Endothelial cell (in vitro differentiated cells): ENCODE measurements at regions not wholly inside any gene's neighbourhood (a gene's known extent, or its start where the extent isn't known, plus 50 kb on each side); places are given as distances from the start of the nearest gene placed in this dataset.

Source experiments
- DNase-seq: peaks from one replicate; pipeline ENCODE4 v3.0.0; 2021; ENCODE audit warnings: low spot score
- H3K27ac Mint-ChIP-seq: one replicate; pipeline ENCODE4 v1.8.0; 2021; ENCODE audit warnings: mixed read lengths, inconsistent platforms; ENCODE audit not compliant: unreplicated experiment
- H3K27me3 Mint-ChIP-seq: one replicate; pipeline ENCODE4 v1.8.0; 2021; ENCODE audit warnings: mild to moderate bottlenecking, moderate library complexity, mixed read lengths, inconsistent platforms; ENCODE audit not compliant: unreplicated experiment
- H3K36me3 Mint-ChIP-seq: one replicate; pipeline ENCODE4 v1.8.0; 2021; ENCODE audit warnings: mild to moderate bottlenecking, low read depth, mixed read lengths, inconsistent platforms; ENCODE audit not compliant: unreplicated experiment
- H3K4me1 Mint-ChIP-seq: one replicate; pipeline ENCODE4 v1.8.0; 2021; ENCODE audit warnings: mild to moderate bottlenecking, mixed read lengths, inconsistent platforms; ENCODE audit not compliant: unreplicated experiment
- H3K4me3 Mint-ChIP-seq: one replicate; pipeline ENCODE4 v1.8.0; 2021; ENCODE audit warnings: mild to moderate bottlenecking, mixed read lengths, inconsistent platforms; ENCODE audit not compliant: unreplicated experiment
- H3K9me3 Mint-ChIP-seq: one replicate; pipeline ENCODE4 v1.8.0; 2021; ENCODE audit warnings: mixed read lengths, inconsistent platforms; ENCODE audit not compliant: unreplicated experiment
- TF ChIP-seq, protein P1 (sequence below): fragments of 200-600 bp; sonication (generic); IDR thresholded peaks from one replicate; pipeline ENCODE4 v1.5.0; 2021; ENCODE audit warnings: antibody characterized with exemption; ENCODE audit not compliant: unreplicated experiment

DNA sequence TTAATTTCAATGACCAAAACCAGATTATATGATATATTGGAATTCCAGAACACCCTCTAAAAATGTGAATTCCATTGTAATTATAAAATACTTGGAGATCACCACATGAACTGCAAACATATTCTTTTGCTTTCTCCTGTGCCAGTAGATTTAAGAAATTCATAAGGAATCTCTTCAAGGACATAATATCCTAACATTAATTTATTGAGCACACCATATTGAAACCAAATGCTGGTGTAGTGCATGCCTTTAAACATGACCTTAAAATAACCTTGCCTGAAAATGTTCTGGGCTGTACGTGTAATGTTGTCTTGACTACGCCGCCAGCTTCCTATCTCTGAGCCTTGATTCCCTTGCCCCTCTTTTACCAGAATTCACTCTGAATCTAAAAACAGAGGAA lies 205.0 kb upstream of the ACTBL2 start:
- Mint-ChIP-seq H3K4me1 (peaks cover 12% of the 10 kb centered on the region), H3K27me3 (no peaks in the 10 kb centered on the region), H3K36me3 (no peaks in the 10 kb centered on the region), H3K27ac (no peak overlapping the region), H3K9me3 (no peaks in the 10 kb centered on the region), H3K4me3 (no peak overlapping the region)
- TF ChIP-seq, protein P1, sequence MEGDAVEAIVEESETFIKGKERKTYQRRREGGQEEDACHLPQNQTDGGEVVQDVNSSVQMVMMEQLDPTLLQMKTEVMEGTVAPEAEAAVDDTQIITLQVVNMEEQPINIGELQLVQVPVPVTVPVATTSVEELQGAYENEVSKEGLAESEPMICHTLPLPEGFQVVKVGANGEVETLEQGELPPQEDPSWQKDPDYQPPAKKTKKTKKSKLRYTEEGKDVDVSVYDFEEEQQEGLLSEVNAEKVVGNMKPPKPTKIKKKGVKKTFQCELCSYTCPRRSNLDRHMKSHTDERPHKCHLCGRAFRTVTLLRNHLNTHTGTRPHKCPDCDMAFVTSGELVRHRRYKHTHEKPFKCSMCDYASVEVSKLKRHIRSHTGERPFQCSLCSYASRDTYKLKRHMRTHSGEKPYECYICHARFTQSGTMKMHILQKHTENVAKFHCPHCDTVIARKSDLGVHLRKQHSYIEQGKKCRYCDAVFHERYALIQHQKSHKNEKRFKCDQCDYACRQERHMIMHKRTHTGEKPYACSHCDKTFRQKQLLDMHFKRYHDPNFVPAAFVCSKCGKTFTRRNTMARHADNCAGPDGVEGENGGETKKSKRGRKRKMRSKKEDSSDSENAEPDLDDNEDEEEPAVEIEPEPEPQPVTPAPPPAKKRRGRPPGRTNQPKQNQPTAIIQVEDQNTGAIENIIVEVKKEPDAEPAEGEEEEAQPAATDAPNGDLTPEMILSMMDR: no peak
- no peak for DNase-seq

DNA sequence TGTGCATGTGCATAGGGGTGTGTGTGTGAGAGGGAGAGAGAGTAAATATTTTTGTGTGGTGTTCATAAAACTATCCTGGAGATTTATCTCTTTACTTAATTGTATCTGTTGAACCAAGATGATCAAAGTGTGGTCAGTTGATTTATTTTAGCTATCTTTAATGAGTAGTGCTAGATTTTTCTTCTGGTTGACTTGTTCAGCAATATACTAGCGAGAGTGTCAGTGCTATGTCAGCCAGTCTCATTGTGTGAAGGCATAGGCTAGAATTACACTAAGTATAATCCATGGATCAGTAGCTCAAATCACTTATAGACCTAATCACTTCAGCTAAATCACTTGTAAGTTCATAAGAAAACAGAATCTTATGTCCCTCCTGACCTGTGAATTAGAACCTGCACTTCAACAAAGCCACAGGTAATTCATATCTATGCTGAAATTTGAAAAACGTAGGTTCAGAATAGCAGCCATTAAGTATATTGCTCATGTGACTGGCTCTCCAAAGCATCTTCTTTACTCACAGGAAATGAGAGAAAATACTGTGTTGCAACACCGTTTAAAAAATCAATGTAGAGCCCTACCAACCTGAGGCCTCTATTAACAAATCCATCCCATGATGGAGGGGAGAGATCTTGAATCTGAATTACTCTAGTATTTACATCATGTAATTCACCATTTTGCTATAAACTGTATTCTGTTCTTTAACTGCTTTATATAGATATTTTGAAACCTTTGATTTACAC lies 203.1 kb upstream of the ACTBL2 start:
- no peaks in the 10 kb centered on the region for H3K36me3 Mint-ChIP-seq
- TF ChIP-seq, protein P1: no peak
- H3K27me3 Mint-ChIP-seq: no peaks in the 10 kb centered on the region
- peaks cover 11% of the 10 kb centered on the region for H3K4me1 Mint-ChIP-seq
- DNase-seq: no peak
- H3K27ac Mint-ChIP-seq: no peak overlapping the region
- no peaks in the 10 kb centered on the region for H3K9me3 Mint-ChIP-seq
- H3K4me3 Mint-ChIP-seq: no peak overlapping the region

DNA sequence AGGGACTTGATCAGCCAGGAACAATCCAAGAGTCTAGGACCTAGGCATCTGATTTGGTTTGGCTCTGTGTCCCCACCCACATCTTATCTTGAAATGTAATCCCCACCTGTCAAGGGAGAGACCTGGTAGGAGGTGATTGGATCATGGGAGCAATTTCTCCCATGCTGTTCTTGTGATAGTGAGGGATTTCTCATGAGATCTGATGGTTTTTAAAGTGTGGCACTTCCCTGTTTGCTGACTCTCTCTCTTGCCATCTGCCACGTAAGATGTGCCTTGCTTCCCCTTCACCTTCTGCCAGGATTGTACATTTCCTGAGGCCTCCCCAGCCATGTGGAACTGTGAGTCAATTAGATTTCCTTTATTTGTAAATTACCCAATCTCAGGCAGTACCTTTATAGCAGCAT lies 201.7 kb upstream of the ACTBL2 start:
- no peaks in the 10 kb centered on the region for H3K36me3 Mint-ChIP-seq
- peaks cover 8% of the 10 kb centered on the region for H3K4me1 Mint-ChIP-seq
- DNase-seq: no peak

DNA sequence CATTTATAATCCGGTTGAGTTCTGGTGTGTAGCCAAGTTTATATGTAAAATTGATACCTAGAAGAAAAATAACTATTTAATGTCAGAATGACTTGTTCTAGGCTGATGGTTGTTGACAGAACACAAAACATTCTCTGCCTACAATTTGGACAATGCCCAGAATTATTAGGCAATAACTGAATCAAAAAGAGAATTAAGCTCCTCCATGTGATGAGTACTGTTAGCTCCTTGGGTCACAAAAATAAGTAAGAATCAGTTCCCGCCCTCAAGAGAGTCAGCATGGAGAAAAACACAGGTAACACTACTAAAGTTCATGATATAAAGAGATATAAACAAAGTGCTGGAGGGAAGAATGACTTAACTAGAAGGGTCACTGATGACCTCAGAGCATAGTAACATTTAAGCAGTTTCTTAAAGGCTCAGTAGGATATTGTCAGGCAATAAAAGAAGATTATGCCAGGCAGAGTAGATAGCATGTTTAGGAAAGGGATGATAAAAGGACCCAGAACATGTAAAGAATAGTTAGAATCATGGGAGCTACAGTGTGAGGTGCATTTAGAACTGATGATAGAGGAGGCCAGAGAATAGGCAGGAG lies 200.5 kb upstream of the ACTBL2 start:
- Mint-ChIP-seq H3K27ac (no peak overlapping the region), H3K4me3 (no peak overlapping the region), H3K36me3 (no peaks in the 10 kb centered on the region), H3K27me3 (no peaks in the 10 kb centered on the region), H3K4me1 (peaks cover 8% of the 10 kb centered on the region), H3K9me3 (no peaks in the 10 kb centered on the region)
- TF ChIP-seq, protein P1: no peak
- no peak for DNase-seq

More for the DNA sequence above, 201.7 kb upstream of the ACTBL2 start:
- peak overlapping the region; percentile 53 for H3K4me3 Mint-ChIP-seq
- TF ChIP-seq, protein P1: no peak
- peak overlapping the region; percentile 62 for H3K27ac Mint-ChIP-seq
- no peaks in the 10 kb centered on the region for H3K9me3 Mint-ChIP-seq
- no peaks in the 10 kb centered on the region for H3K27me3 Mint-ChIP-seq

DNA sequence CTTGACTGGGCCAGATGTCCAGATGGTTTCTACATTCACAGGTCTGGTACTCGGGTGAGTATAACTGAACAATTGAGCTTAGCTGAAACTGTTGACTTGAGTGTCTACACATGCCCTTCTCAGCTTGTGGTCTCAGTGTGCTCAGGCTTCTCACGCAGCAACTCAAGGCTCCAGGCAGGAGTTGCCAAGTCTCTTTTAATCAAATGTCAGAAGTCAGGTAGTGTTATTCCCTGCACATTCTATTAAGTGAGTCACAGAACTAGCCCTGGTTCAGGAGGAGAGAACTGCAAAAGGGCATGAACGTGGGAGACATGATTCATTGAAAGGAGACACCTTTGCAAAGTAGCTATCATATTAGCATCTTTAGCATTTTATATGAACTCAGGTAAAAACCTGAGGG lies 199.3 kb upstream of the ACTBL2 start:
- no peaks in the 10 kb centered on the region for H3K9me3 Mint-ChIP-seq
- TF ChIP-seq, protein P1: no peak

More for the DNA sequence above, 199.3 kb upstream of the ACTBL2 start:
- H3K36me3 Mint-ChIP-seq: no peaks in the 10 kb centered on the region
- no peak overlapping the region for H3K4me3 Mint-ChIP-seq
- no peaks in the 10 kb centered on the region for H3K27me3 Mint-ChIP-seq
- H3K4me1 Mint-ChIP-seq: peaks cover 8% of the 10 kb centered on the region
- no peak for DNase-seq
- no peak overlapping the region for H3K27ac Mint-ChIP-seq
